ENCODE measurements at regions not wholly inside any gene's neighbourhood (a gene's known extent, or its start where the extent isn't known, plus 50 kb on each side); places are given as distances from the start of the nearest gene placed in this dataset.

- no peak for DNase-seq (ENCODE audit: low read depth)
- no peak for TF ChIP-seq CTCF (IDR thresholded peaks at IDR 0.05; ENCODE audit: insufficient read depth, low read depth, low read length, missing control alignments)
- H3K4me3 ChIP-seq (ENCODE audit: low read length) = no peak overlapping the region
Observed at GRCh38 chr20:57787990-57788781, 78.4 kb upstream of the PMEPA1 start.

- no peak for TF ChIP-seq CTCF (IDR thresholded peaks at IDR 0.05; ENCODE audit: insufficient read depth, low read depth, low read length, missing control alignments)
- DNase-seq (ENCODE audit: low read depth) = no peak
- no peak overlapping the region for H3K4me3 ChIP-seq (ENCODE audit: low read length)
Observed at GRCh38 chr20:57787151-57787989, 77.6 kb upstream of the PMEPA1 start.

GRCh38 chr20:57786304-57786932 is 76.6 kb upstream of the PMEPA1 start:
- TF ChIP-seq CTCF (IDR thresholded peaks at IDR 0.05; ENCODE audit: insufficient read depth, low read depth, low read length, missing control alignments) = no peak
- no peak overlapping the region for H3K4me3 ChIP-seq (ENCODE audit: low read length)
- DNase-seq (ENCODE audit: low read depth) = no peak

- H3K4me3 ChIP-seq (ENCODE audit: low read length) = no peak overlapping the region
- no peak for TF ChIP-seq CTCF (IDR thresholded peaks at IDR 0.05; ENCODE audit: insufficient read depth, low read depth, low read length, missing control alignments)
- no peak for DNase-seq (ENCODE audit: low read depth)
Observed at GRCh38 chr20:57785720-57786119, 75.9 kb upstream of the PMEPA1 start.

- no peak overlapping the region for H3K4me3 ChIP-seq (ENCODE audit: low read length)
- TF ChIP-seq CTCF (IDR thresholded peaks at IDR 0.05; ENCODE audit: insufficient read depth, low read depth, low read length, missing control alignments) = no peak
- no peak for DNase-seq (ENCODE audit: low read depth)
Observed at GRCh38 chr20:57785061-57785460, 75.2 kb upstream of the PMEPA1 start.

- no peak overlapping the region for H3K4me3 ChIP-seq (ENCODE audit: low read length)
- no peak for TF ChIP-seq CTCF (IDR thresholded peaks at IDR 0.05; ENCODE audit: insufficient read depth, low read depth, low read length, missing control alignments)
- no peak for DNase-seq (ENCODE audit: low read depth)
Observed at GRCh38 chr20:57783956-57784837, 74.4 kb upstream of the PMEPA1 start.
